CD4-positive, alpha-beta T cell treated with Interleukin-17A for 4 hours (primary cell): ENCODE measurements at regions not wholly inside any gene's neighbourhood (a gene's known extent, or its start where the extent isn't known, plus 50 kb on each side); places are given as distances from the start of the nearest gene placed in this dataset.
"Not testable (repeated sequence)": the region's sequence is repeated elsewhere in the genome, so short reads cannot be mapped to it uniquely, and the experiment has no call there.

ENCODE experiments used
- DNase-seq: peaks from one replicate; pipeline ENCODE4 v3.0.0-alpha.2; 2020; ENCODE audit warnings: mixed read lengths

DNA sequence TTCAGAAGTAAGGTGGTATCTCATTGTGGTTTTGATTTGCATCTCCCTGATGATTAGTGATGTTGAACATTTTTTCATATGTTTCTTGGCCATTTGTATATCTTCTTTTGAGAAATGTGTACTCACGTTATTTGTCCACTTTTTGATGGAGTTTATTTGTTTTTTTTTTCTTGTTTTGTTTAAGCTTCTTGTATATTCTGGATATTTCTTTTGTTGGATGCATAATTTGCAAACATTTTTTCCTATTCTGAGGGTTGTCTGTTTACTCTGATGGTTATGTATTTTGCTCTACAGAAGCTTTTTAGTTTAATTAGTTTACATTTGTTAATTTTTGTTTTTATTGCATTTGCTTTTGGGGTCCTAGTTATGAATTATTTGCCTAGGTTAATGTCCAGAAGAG, 927.4 kb upstream of the LRFN5 start:
- DNase-seq: no peak

DNA sequence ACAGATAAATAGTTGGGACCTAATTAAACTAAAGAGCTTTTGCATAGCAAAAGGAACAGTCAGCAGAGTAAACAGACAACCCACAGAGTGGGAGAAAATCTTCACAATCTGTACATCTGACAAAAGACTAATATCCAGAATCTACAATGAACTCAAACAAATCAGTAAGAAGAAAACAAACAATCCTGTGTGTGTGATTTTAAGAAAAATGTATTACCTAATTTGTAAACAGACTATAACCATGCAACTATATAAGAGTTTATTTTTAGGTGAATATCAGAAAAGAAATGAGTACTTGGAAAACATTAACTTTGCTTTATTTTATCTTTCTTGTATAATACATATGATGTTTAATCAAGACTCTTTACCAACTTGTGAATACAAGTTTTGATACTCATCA, 929.5 kb upstream of the LRFN5 start:
- not testable (repeated sequence) for DNase-seq

DNA sequence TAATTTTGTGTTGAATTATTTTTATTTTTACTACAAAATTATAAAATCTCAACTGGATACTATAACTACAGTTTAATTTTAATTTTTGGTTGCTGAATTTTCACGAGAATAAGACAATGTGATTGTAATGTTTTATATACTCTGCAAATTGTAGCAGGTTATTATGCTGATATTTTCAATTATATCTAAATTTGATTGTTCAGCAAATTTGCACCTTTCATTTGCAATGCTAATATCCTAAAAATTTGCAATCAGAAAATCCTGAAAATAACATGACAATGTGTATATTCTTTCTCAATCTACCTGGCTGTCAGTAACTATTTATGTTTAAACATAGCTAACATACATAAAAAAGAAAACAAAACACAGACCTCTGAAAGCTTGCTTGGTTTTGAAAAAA, 932.2 kb upstream of the LRFN5 start:
- no peak for DNase-seq

DNA sequence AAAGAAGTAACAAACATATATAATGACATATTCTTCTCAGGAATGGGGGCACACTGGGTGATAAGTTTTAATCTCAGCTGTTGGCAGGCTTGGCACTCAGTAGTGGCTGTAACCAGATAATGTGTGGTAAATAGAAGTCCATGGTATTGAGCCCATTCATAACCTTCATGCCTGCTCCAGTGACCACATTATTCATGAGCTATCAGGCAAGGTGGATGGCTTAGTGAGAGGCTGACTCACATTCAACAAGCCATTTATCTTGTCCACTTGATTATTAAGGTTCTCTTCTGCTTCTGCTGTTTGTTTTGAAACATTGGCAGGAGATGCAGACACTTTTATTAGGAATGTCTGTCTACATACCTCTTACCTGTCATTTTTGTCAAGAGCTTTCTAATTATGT, 950.4 kb upstream of the LRFN5 start:
- no peak for DNase-seq

DNA sequence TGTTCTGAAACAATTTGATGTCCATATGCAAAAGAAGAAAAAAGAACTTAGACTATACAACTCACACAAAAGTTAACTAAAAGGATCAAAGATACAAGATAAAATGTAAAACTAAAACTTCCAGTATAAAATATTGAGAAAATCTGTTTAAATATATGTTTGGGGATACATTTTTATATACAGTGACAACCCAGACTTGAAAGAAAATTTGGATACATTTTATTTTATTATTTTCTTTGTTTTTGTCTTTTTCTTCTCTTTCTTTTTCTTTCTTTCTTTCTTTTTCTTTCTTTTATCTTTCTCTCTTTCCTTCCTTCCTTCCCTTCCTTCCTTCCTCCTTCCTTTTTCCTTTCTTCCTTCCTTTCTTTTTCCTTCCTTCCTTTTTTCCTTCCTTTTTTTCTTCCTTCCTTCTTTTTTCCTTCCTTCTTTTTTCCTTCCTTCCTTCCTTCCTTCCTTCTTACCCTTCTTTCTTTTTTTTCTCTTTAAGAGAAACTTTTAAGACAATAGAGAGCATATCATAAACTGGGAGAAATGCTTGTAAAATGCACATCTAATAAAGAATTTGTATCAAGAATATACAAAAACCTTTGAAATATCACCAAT, 954.5 kb upstream of the LRFN5 start:
- no peak for DNase-seq

DNA sequence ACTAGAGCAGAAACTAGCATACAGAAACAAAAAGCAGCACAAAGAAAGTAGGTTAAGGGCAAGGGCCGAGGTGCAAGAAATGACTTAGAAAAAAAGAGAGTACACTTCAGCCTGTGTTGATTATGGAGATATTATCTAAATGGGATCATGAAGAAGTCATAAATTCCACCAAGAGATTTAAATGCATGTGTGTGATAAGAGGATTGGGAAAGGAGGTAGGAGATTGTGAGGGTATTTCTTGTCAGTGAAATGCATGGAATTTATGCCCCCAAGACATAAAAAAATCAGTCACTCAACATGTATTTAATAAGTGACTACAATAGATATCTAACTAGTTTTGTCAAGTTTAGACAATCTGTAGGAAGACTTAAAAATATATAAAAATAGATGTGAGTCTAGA, 976.2 kb upstream of the LRFN5 start:
- DNase-seq: no peak

DNA sequence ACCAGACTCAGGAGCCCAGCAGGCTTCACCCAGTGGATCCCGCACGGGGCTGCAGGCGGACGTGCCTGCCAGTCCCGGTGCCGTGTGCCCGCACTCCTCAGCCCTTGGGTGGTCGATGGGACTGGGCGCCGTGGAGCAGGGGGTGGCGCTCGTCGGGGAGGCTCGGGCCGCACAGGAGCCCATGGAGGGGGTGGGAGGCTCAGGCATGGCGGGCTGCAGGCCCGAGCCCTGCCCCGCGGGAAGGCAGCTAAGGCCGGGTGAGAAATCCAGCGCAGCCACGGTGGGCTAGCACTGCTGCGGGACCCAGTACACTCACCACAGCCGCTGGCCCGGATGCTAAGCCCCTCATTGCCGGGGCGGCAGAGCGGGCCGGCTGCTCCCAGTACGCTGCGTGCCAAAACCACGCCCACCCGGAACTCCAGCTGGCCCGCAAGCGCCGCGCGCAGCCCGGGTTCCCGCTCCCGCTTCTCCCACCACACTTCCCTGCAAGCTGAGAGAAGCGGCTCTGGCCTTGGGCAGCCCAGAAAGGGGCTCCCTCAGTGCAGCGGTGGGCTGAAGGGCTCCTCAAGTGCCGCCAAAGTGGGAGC, 977.0 kb upstream of the LRFN5 start:
- not testable (repeated sequence) for DNase-seq

DNA sequence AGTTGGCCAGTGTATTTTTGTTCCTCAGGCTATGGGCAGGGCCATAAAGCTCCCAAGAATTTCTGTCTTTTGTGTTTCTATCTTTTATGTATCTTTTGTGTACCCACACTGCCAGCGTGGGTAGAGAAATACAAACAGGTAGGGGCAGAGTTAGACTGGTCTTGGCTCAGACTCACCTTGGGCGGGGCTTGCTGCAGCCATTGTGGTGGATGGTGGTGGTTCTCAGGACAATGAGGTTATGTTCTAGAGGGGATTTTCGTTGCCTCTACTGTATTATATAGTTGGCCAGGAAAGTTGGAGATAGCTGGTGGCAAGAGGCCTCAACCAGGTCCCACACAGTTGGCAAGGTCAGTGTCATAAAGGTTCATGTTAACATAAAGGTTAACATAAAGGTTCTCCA, 977.5 kb upstream of the LRFN5 start:
- no peak for DNase-seq

DNA sequence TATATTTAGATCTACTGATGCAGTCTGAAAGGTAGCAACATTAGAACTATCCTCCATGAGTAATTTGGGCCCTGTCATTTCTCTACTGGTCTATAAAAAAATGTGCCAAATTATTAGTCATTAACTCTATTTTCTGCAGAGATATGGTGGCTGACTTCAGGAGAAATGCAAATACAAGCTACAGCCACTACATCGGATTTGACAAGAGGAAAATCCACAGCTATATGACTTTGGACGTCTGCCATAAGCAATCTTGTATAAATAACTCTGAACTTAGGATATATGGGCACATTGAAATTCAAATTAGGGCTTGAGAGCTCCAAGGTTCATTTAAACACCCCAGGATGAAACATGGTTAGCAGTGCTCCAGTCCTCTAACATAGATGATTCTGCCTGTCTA, 983.0 kb upstream of the LRFN5 start:
- DNase-seq: no peak

DNA sequence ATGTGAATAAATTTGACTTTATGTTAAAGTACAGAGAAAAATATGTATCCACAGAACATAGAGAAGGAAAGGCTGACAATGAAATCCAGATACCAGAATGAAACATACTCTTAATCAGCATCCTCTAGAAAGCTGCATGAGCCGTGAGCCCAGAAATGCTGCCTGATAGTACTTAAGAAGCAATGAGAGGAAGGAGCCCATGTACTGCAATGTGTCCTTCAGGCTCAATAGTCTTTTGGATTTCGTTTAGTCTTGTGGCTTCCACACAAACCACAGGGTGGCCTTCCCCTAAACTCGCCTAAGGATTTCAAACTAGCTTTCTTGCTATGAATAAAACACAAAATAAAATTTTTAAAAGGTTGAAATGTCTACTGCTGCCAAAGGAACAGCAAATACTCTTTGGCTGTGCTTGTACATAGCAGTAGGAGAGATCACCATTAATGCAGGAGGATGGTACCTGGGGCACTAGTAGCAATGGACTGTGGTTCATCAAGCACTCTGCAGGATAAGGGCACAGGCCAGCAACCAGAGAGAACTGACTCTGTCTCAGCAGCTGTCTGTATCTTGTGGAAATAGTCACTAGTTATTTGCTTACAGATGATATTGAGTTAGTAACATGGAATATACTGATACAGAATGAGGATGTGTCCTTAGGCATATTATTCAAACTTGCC, 988.3 kb upstream of the LRFN5 start:
- DNase-seq: no peak

DNA sequence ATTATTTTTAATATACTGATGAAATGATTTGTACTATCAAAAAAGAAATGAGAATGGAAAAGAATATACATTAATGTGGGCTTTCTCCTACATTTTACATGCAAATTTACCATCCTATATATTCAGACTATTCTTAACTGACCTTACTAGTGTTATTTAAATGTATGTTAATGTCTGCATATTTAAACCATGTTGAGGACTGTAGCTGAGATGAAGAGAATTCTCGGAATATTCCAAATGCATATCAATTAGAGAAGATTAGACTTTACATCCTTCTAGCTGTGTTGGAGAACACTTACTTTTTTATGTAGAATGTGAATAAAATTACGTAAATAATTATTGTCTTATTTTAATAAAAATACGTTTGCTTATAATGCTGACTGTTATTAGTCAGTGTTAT, 990.1 kb upstream of the LRFN5 start:
- DNase-seq: no peak

DNA sequence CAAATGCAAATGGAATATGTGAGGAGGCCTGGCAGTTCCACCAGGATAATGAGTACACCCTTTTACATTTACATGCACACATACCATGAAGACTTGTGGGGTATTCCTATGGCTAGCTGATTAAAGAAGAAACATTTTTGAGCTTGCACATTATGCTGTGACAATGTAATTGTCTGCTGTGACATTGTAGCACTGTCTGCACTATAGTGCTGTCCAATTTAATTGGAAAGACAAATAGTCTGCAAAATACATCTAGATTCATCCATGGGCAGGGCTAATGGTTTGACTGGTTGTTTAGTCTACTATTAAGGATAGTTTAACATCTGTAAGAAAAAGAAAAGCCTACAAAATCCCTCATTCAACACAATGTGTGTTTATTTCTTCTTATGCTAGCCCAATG, 1005.6 kb upstream of the LRFN5 start:
- DNase-seq: no peak

DNA sequence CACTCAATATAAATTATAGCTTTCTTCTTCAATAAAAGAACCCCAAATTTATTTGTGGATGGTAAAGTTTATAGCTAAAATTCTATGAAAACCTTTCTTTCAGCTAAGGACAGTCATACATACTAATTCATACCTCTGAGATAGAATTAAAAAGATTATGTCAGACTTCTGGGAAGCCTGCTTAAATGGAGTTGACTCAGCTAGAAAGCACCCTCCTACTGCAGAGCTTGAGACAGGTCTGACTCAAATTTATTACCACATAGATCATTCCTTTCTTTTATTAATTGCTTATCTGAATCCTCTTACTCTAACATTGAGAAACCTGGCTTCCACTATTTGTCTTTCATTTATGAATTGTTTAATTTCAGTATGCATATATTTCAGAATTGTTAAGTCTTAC, 1007.0 kb upstream of the LRFN5 start:
- no peak for DNase-seq

DNA sequence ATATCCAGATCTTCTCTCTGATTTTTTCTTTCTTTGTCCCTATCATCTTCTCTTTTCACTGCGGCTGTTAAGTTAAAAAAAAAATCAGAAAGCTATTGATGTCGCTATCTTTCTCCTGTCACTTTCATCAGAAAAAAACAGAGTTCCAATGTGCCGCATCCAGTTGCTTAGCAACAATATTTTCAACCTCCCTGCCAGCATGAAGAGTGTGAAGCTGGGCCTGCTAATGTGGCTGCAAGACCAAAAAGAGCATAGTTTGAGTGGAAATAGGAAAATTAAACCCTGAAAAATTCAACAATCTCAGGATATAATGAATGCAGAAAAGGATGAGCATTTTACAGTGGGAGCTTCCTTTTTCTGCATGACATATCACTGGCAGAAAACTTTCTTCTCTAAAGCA, 1025.4 kb upstream of the LRFN5 start:
- DNase-seq: no peak

DNA sequence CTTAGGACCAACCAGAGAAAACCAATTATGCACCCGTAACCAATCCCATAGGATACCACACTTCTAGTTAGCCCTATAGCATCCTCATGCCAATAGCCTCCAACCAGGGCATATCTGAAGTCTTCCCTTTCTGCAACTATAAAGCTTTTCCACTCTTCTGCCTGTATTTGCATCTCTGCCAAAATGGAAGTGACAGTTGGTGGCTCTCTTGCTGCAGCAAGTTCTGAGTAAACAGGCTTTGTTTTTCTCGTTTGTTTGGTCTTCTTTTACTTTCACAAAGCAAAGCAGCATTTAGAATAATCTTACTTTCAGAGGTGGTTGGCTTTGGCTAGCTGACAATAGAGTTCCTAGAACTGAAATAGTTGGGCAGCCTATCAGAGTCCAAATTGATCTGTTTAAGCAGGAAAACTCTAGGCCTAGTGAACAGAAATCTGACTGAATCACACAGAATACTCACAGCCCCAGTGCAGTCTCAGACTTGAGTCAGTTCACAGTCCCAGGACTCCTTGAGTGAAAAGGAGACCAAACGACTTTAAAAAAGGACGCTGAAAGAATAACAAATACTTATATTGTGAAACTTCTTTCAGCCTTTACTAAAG, 1029.7 kb upstream of the LRFN5 start:
- DNase-seq: no peak

DNA sequence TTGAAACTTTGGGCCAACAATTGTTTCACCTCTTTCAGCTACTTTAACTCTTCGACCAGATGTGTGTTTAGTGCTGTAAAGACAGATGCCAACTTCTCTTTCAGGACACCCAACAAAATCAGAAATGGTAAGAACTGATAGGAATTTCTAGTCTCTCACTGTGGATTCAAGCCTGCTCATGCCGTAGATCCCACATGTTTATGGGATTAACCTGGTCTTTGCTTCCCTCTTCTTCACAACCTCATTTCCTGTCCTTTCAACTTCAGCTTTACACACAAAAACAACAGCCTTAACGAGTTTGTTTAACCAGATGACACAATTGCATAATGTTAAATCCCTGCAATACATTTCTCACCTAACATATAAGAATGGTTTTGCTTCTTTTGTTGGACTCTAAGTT, 1031.9 kb upstream of the LRFN5 start:
- DNase-seq: no peak

DNA sequence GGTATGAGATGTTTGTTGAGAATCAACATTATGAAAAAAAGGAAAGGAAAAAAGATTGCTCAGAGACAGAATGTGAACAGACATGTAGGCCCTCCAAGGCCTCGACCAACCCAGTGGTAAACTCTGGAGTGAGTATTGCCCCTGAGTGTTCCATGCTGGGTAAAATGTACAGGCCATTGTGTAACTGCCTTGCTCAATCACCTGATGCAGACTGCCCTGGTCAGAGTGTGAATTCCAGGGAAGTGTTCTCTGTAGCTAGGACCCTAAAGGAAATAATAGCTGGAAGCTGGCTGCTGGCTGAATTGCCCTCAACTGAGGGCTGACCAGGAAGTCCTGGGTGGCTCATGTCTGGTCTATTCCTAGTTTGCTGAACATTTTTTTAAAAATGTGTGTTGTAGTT, 1081.4 kb upstream of the LRFN5 start:
- no peak for DNase-seq

DNA sequence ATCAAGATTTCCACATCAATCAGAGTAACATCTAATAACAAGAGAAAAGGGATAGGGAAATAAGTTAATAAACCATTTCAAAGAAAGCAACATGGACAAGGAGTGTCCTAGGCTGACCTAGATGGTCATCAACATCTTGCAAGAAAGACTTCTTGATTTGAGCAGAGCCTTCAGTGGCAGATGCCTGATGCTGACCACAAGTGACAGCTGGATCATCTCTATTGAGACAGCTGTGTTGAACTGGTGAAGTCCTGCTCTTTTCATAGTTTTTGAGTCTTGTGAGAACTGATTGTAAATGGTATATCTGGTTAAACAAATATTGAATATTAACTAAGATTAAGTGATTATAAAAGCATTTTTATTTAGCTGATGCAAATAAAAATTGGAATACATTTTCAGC, 1083.6 kb upstream of the LRFN5 start:
- no peak for DNase-seq

DNA sequence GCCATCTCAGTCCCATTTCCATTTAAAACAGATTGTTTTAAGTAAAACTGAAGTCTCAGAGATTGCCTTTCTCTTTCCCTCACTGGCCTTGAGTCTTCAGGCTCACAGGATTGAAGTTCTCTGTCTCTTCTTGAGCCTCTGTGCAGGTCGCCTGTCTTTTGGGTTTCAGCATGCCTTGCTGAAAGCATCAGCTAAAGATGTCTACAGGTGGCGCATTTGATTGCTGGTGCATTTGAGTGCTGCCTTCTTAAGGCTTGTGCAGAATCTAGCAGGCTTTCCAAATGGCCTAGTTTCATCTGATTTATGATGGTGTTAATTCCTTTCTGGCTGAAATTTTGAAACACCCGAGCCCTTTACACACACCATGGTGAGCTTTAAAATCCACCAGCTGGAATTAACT, 1062.2 kb upstream of the FBXO33 start:
- DNase-seq: no peak

DNA sequence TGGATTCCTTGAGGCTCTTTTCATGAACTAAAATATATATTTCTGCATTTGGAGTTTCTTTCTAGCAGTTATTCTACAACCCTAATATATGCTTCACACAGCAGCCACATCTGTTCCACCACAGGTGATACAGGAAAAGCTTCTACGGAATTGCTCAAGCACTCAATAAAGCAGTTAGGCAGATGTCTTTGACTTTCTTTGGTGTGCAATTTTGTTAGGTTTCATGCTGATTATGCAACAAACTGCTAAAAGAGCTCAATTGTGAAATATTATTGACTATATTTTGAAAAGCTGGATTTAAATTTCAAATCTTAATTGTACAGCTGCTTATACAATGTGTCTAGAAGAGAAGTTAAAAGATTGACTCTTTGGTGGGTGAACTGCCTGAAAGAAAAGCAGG, 1055.6 kb upstream of the FBXO33 start:
- no peak for DNase-seq

DNA sequence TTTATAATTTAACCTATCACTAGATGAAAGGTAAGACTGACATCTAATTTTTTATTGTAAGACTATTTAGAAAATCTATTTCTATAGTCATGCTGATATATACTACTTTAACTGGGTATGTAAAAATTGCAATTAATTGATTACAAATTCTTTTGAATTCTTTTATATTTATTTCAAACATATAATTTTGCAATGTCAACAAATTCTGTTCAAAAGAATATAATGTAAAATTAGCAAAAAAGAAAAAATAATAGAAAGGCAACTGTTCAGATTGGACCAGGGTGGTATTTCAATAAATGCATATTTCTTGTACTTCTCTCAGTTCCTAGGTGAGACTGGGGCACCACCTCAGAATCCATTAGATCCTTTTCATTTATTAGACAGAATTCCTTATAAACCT, 1053.5 kb upstream of the FBXO33 start:
- DNase-seq: no peak

DNA sequence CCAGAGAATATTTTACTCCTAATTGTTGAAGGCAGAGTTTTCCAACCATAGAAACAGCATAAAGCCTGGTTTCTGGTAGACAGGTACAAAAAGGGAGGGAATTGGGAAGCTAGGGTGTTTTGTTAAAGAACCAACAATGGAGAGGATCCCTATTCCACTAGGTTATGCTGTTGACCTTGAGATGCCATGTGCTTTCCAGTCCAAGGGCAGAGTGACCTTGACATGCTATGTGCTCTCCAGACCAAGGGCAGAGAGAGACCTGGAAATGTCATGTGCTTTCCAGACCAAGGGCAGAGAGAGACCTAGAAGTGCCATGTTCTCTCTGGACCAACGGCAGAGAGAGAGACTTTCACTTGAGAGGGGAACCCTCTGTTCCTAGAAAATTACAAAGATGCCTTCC, 1043.8 kb upstream of the FBXO33 start:
- DNase-seq: no peak

DNA sequence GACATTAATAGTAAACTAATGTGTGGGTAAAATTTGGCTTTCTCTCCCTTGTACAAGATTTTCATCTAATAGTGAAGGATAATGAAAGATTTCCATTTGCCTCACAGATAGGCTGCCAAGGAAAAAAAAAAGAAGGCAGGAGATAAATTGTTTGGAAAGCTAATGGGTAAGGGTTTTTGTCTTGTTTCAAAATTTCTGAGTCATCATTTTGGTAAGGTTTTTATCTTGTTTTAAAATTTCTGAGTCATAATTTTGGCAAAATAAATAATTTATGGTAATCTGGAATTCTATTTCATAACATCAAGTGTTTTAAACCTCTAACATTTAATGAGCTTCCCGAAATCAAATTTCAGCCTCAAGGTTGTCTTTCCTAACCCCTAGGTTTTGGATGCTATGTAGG, 1035.7 kb upstream of the FBXO33 start:
- DNase-seq: no peak

DNA sequence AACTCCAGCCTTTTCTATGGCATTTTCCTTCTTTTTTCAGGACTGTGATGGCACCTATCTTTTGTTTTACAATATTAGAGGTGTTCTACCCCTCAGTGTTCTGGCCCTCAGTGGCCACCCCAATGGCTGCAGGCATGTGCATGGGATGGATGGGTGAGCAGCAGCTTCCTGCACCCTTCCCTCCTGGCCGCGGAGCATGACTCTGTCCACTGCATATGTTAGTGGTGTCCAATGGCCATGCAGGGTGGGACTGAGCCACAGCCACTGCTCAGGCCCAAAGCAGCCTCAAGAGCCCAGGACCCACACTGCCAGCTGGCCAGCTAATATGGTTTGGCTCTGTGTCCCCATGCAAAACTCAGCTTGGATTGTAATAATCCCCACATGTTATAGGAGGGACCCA, 1032.3 kb upstream of the FBXO33 start:
- DNase-seq: no peak

DNA sequence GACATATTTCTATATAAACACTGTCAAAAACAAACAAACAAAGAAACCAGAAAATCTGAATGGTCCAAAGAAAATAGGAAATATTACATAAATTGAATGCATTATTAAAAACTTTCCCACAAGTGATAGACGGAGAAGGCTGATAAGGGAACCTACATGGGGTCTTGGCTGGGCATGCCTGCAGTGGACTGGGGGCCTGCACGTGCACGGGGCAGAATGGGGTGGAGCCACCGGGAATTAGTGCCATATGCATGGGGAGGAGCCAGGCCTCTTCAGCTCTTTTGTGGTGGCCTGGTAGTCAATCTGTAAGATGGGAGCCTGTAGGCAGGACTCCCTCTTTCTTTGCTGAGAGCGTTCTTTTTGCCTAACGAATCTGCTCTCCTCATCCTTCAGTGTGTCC, 1031.7 kb upstream of the FBXO33 start:
- no peak for DNase-seq
